HCT116 (cell line): ENCODE measurements at regions not wholly inside any gene's neighbourhood (a gene's known extent, or its start where the extent isn't known, plus 50 kb on each side); places are given as distances from the start of the nearest gene placed in this dataset.
A peak's percentile ranks its signal among the peaks of the same experiment; 100 is the strongest.

ENCODE experiments used
- CBX3 ChIP-seq: IDR thresholded peaks from 2 replicates; pipeline ENCODE4 v1.6.1; 2012; ENCODE audit warnings: low read depth
- CEBPB ChIP-seq: IDR thresholded peaks from 2 replicates; pipeline ENCODE4 v1.6.1; 2012; ENCODE audit warnings: low read depth
- CTCF ChIP-seq, 3 experiments: fragments of 200-600 bp in 1 of 3; sonication (generic) in 1 of 3; IDR thresholded peaks in 2 of 3; conservative IDR thresholded peaks in 1 of 3; 2 replicates each; pipeline ENCODE4 v1.5.1; 2012 to 2017; ENCODE audit warnings: low read depth in 2 of 3, low read length in 2 of 3, antibody characterized with exemption in 1 of 3, borderline replicate concordance in 1 of 3, control low read depth in 1 of 3, mild to moderate bottlenecking in 1 of 3, mixed read lengths in 1 of 3, mixed run types in 1 of 3, moderate library complexity in 1 of 3; ENCODE audit not compliant: insufficient read depth in 1 of 3
- EZH2phosphoT487 ChIP-seq: fragments of 200-600 bp; IDR thresholded peaks from 2 replicates; pipeline ENCODE4 v1.6.1; 2018; ENCODE audit warnings: antibody characterized with exemption, borderline replicate concordance
- FOSL1 ChIP-seq: IDR thresholded peaks from 2 replicates; pipeline ENCODE4 v1.6.1; 2012; ENCODE audit warnings: low read depth
- MAX ChIP-seq: IDR thresholded peaks from 2 replicates; pipeline ENCODE4 v1.6.1; 2012
- POLR2A ChIP-seq: IDR thresholded peaks from 2 replicates; pipeline ENCODE4 v1.7.0; 2011; ENCODE audit warnings: borderline replicate concordance; ENCODE audit not compliant: insufficient read depth, insufficient read length; ENCODE audit errors: extremely low read depth
- SIN3A ChIP-seq: IDR thresholded peaks from 2 replicates; pipeline ENCODE4 v1.6.1; 2012; ENCODE audit warnings: low read depth
- SP1 ChIP-seq: IDR thresholded peaks from 2 replicates; pipeline ENCODE4 v1.6.1; 2012; ENCODE audit warnings: low read depth
- ZBTB33 ChIP-seq: IDR thresholded peaks from 2 replicates; pipeline ENCODE4 v1.6.1; 2011; ENCODE audit warnings: mild to moderate bottlenecking, low read length, moderate library complexity; ENCODE audit not compliant: insufficient replicate concordance; ENCODE audit errors: extremely low read depth
- ZFX ChIP-seq: fragments of 450-650 bp; IDR thresholded peaks from 2 replicates; pipeline ENCODE4 v1.6.1; 2017

GRCh38 chr13:44026194-44026593 is 146.5 kb downstream of the LACC1 start:
- TF ChIP-seq POLR2A: no peak
- no peak for TF ChIP-seq FOSL1
- TF ChIP-seq SP1: no peak
- TF ChIP-seq ZBTB33: no peak
- peak in 2 of 3 experiments; percentile 28 to 31; a peak in 3 of 6 replicates for TF ChIP-seq CTCF (IDR thresholded peaks at IDR 0.05 in 2 of 3, conservative IDR thresholded peaks at IDR 0.05 in 1 of 3; ENCODE audit: borderline replicate concordance in 1 of 3, insufficient read depth in 1 of 3, low read depth in 2 of 3, low read length in 2 of 3)
- TF ChIP-seq SIN3A: no peak
- TF ChIP-seq MAX: no peak
- TF ChIP-seq EZH2phosphoT487: no peak
- no peak for TF ChIP-seq CBX3
- TF ChIP-seq ZFX: no peak
- no peak for TF ChIP-seq CEBPB
